ENCODE measurements at regions not wholly inside any gene's neighbourhood (a gene's known extent, or its start where the extent isn't known, plus 50 kb on each side); places are given as distances from the start of the nearest gene placed in this dataset.

DNA sequence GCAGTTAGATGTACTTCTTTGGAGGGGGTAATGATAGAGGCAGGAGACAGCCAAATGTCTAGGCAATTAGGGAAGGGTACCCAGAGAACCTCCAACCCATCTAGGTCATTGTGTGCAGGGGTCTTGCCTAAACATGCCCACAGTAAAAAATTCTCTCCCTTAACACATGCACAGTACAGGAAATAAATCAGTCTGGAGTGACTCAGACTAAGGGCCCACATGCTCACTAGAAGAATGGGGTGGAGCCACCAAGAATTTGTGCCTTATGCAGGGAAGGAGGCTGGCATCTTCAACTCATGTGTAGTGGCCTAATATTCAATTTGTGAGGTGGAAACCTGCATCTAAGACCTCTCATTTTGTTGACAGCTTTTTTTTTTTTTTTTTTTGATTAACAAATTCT lies 945.3 kb upstream of the GRIA3 start:
- Histone ChIP-seq H3K4me1 (no peaks in the 10 kb centered on the region), H3K36me3 (no peaks in the 10 kb centered on the region), H3K27ac (no peak overlapping the region), H3K4me3 (no peak overlapping the region), H3K9me3 (peaks cover 5 to 6% of the 10 kb centered on the region in 2 donors), H3K27me3 (no peaks in the 10 kb centered on the region)
- intact Hi-C loops (cut with DNase I; ENCODE audit: low total_unique reads), result loop anchor here (5.0 kb wide), 1 partner anchor 668 kb away; no protein-coding TSS in a partner anchor
- TF ChIP-seq POLR2A (IDR thresholded peaks at IDR 0.05) (no peak), POLR2AphosphoS5 (IDR thresholded peaks at IDR 0.05) (no peak)
- TF ChIP-seq, protein P1, sequence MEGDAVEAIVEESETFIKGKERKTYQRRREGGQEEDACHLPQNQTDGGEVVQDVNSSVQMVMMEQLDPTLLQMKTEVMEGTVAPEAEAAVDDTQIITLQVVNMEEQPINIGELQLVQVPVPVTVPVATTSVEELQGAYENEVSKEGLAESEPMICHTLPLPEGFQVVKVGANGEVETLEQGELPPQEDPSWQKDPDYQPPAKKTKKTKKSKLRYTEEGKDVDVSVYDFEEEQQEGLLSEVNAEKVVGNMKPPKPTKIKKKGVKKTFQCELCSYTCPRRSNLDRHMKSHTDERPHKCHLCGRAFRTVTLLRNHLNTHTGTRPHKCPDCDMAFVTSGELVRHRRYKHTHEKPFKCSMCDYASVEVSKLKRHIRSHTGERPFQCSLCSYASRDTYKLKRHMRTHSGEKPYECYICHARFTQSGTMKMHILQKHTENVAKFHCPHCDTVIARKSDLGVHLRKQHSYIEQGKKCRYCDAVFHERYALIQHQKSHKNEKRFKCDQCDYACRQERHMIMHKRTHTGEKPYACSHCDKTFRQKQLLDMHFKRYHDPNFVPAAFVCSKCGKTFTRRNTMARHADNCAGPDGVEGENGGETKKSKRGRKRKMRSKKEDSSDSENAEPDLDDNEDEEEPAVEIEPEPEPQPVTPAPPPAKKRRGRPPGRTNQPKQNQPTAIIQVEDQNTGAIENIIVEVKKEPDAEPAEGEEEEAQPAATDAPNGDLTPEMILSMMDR (IDR thresholded peaks at IDR 0.05), result no peak
- DNase-seq (ENCODE audit: low spot score in 2 of 2), result no peak

DNA sequence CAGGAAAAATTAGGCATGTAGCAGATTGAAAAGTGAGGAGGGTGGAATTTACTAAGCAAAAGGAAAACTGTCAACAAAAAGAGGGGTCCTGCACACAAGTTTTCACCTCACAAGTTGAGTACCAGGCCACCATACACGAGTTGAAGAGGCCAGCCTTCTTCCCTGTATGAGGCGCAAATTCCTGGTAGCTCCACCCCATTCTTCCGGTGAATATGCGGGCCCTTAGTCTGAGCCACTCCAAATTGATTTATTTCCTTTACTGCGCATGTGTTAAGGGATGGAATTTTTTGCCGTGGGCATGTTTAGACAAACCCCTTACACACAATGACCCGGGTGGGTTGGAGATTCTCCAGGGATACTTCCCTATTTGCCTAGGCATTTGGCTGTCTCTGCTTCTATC lies 942.1 kb upstream of the GRIA3 start:
- DNase-seq (ENCODE audit: low spot score in 2 of 2), result no peak
- intact Hi-C loops (cut with DNase I; ENCODE audit: low total_unique reads), result no loop called here
- no peak overlapping the region for H3K4me3 ChIP-seq
- TF ChIP-seq, protein P1 (IDR thresholded peaks at IDR 0.05), result no peak
- TF ChIP-seq POLR2A (IDR thresholded peaks at IDR 0.05), result no peak
- no peak for TF ChIP-seq POLR2AphosphoS5 (IDR thresholded peaks at IDR 0.05)
- no peak overlapping the region for H3K27ac ChIP-seq
- no peaks in the 10 kb centered on the region for H3K27me3 ChIP-seq
- no peaks in the 10 kb centered on the region for H3K4me1 ChIP-seq
- H3K36me3 ChIP-seq, result no peaks in the 10 kb centered on the region
- peaks cover 5 to 6% of the 10 kb centered on the region in 2 donors for H3K9me3 ChIP-seq

DNA sequence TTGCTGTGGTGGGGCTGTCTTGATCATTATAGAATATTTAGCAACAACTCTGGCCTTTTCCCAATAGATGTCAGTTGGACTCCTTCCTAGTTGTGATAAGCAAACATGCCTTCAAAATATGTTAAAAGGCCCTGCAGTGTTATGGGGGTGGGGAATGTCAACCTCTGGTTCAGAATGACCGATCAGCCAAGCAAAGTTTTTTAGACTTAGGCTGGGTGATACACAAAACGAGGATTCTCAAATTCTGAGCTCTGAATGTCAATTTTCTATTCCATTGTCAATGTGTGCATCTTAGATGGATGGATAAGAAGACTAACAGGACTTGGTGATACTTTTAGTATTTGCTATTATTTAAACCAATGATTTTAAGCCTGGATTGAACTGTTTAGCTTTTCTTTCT lies 940.0 kb upstream of the GRIA3 start:
- intact Hi-C loops (cut with DNase I; ENCODE audit: low total_unique reads), result no loop called here
- TF ChIP-seq POLR2A (IDR thresholded peaks at IDR 0.05), result no peak
- TF ChIP-seq, protein P1 (IDR thresholded peaks at IDR 0.05), result no peak
- no peak for TF ChIP-seq POLR2AphosphoS5 (IDR thresholded peaks at IDR 0.05)
- H3K9me3 ChIP-seq, result peaks cover 5 to 6% of the 10 kb centered on the region in 2 donors
- H3K36me3 ChIP-seq, result no peaks in the 10 kb centered on the region
- no peaks in the 10 kb centered on the region for H3K4me1 ChIP-seq
- H3K27ac ChIP-seq, result no peak overlapping the region
- H3K4me3 ChIP-seq, result no peak overlapping the region
- no peak for DNase-seq (ENCODE audit: low spot score in 2 of 2)
- H3K27me3 ChIP-seq, result no peaks in the 10 kb centered on the region

DNA sequence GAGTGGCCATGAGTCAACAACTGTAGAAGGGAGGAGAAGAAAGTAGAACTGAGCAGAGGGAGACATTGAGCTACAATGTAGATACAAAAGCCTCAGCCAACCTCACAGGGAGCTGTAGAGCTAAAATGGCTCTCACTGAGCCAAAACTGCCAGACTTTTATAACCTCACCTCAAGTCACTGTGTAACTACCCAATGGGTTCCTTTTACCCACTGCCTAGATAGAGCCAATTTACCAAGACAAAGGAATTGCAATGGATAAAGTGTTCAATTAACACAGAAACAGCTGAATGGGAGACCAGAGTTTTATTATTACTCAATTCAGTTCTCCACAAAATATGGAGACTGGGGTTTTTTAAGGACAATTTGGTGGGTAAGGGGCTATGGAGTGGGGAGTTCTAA lies 938.9 kb upstream of the GRIA3 start:
- Histone ChIP-seq H3K36me3 (no peaks in the 10 kb centered on the region), H3K4me3 (no peak overlapping the region), H3K27me3 (no peaks in the 10 kb centered on the region), H3K27ac (no peak overlapping the region), H3K9me3 (peaks cover 5 to 6% of the 10 kb centered on the region in 2 donors), H3K4me1 (no peaks in the 10 kb centered on the region)
- intact Hi-C loops (cut with DNase I; ENCODE audit: low total_unique reads), result no loop called here
- TF ChIP-seq POLR2A (IDR thresholded peaks at IDR 0.05) (no peak), POLR2AphosphoS5 (IDR thresholded peaks at IDR 0.05) (no peak)
- TF ChIP-seq, protein P1 (IDR thresholded peaks at IDR 0.05), result no peak
- no peak for DNase-seq (ENCODE audit: low spot score in 2 of 2)

DNA sequence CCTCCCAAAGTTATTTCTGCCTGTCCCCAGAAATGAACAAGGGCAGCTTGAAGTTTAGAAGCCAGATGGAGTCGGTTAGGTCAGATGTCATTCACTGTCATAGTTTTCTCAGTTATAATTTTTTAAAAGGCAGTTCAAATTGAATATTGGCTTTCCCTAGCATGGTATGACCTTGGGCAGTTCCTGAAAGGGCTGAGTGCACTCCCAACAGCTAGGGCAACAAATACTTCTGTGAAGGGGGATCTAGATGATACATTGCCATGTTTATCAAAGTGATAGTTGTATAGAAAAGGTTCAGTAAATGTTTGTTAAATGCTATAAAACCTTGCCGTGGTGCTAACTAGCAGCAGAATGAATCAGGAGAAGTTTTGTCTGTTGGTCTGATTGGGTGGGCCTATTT lies 938.1 kb upstream of the GRIA3 start:
- Histone ChIP-seq H3K4me3 (no peak overlapping the region), H3K4me1 (no peaks in the 10 kb centered on the region), H3K27me3 (no peaks in the 10 kb centered on the region), H3K27ac (no peak overlapping the region), H3K36me3 (no peaks in the 10 kb centered on the region), H3K9me3 (peaks cover 5 to 6% of the 10 kb centered on the region in 2 donors)
- intact Hi-C loops (cut with DNase I; ENCODE audit: low total_unique reads), result no loop called here
- no peak for DNase-seq (ENCODE audit: low spot score in 2 of 2)
- TF ChIP-seq, protein P1 (IDR thresholded peaks at IDR 0.05), result no peak
- TF ChIP-seq POLR2A (IDR thresholded peaks at IDR 0.05) (no peak), POLR2AphosphoS5 (IDR thresholded peaks at IDR 0.05) (no peak)
